ENCODE measurements at regions not wholly inside any gene's neighbourhood (a gene's known extent, or its start where the extent isn't known, plus 50 kb on each side); places are given as distances from the start of the nearest gene placed in this dataset.

DNA sequence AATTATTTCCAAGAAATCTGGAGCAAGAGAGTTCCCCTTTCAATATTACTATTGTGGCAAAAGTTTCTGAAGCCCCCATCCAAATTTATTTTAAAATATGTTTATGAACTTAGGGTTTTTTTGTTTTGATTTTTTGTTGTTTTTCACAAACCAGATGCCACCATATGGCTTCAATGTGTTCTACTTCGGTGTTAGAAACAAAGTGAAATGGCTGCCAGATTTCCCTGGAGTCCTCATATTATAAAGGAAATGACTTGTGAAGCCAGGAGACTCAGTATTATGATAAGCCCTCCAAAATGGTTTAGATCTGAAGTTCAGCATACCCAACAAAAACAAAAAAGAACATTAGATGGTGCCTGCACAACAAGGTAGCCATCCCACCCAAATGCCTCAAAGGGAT lies 154.2 kb upstream of the SPANXC start (continued):
- TF ChIP-seq, protein P1, sequence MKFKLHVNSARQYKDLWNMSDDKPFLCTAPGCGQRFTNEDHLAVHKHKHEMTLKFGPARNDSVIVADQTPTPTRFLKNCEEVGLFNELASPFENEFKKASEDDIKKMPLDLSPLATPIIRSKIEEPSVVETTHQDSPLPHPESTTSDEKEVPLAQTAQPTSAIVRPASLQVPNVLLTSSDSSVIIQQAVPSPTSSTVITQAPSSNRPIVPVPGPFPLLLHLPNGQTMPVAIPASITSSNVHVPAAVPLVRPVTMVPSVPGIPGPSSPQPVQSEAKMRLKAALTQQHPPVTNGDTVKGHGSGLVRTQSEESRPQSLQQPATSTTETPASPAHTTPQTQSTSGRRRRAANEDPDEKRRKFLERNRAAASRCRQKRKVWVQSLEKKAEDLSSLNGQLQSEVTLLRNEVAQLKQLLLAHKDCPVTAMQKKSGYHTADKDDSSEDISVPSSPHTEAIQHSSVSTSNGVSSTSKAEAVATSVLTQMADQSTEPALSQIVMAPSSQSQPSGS (IDR thresholded peaks at IDR 0.05; ENCODE audit: low read length), result no peak

DNA sequence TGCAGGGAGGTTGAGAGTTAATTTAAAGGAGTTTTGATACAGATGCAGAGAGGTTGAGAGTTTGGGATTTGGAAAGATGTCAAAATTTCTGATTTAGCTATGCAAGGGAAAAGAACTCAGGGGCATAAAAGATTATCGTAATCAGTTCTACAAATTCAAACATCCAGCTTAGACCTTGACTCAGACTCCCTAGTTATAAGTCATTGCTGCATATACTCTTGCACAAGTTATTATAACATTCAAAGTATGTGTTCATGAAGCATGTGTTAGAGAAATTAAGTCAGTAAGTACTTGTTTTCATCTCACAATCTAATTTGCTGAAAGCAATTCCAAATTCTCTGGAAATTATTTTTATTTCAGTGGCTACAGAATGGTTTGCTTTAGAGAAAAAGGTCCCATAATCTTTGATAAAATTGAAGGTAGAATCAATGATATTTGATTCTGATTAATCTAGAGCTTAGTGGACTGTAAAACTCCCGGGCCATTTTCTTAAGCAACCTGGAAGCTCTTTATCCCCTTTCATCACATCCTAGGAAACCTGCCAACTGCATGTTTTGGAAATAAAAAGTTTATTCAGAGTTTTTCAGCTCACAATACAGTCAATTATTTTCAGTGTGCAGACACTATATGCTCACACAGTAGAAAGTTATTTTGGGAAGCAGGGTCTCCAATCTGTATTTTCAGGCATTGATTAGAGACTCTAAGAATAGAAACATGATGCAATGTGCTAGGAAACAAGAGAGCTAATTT lies 132.9 kb upstream of the SPANXC start:
- H4K20me1 ChIP-seq (ENCODE audit: control insufficient read depth, insufficient read depth), result no peaks in the 10 kb centered on the region
- in situ Hi-C loops (cut with MboI) (no loop called here), intact Hi-C loops (cut with micrococcal nuclease; ENCODE audit: unreplicated experiment) (no loop called here)
- POLR2A ChIA-PET, result no interaction called here
- 37% methylated on average over 2 of the region's 2 CpGs for WGBS (ENCODE audit: insufficient coverage, insufficient replicate concordance, low lambda C conversion rate, missing lambda C conversion rate)
- no TSS peak for BruUV-seq (replicated peaks)
- no peak overlapping the region for H3K9ac ChIP-seq (ENCODE audit: control insufficient read depth, insufficient read depth, low read length)
- no peak overlapping the region for H3K4me3 ChIP-seq
- H2AFZ ChIP-seq (ENCODE audit: control insufficient read depth, low read depth, low read length), result no peak overlapping the region
- H3K4me2 ChIP-seq (ENCODE audit: control insufficient read depth, insufficient read depth), result no peak overlapping the region
- no peaks in the 10 kb centered on the region for H3K9me3 ChIP-seq (replicated peaks; ENCODE audit: control insufficient read depth, insufficient read depth, low read length)
- H3K4me1 ChIP-seq (ENCODE audit: control insufficient read depth, insufficient read depth, low read length), result no peaks in the 10 kb centered on the region
- H3K36me3 ChIP-seq (ENCODE audit: control insufficient read depth in 2 of 2, insufficient read depth in 2 of 2, low read length in 1 of 2), result no peaks in the 10 kb centered on the region
- H3K27me3 ChIP-seq (replicated peaks in 1 of 2; ENCODE audit: control insufficient read depth in 2 of 2, insufficient read depth in 2 of 2, low read length in 1 of 2), result no peaks in the 10 kb centered on the region
- RAD21 ChIA-PET (ENCODE audit: unreplicated experiment), result no interaction called here
- SMC1A ChIA-PET (ENCODE audit: uncharacterized antibody, unreplicated experiment), result no interaction called here
- FAIRE-seq, result no peak
- ATAC-seq, result no peak
- H3K27ac ChIP-seq (ENCODE audit: control insufficient read depth, insufficient read depth), result no peak overlapping the region
- CTCF ChIA-PET, result no interaction called here
- H3K79me2 ChIP-seq (ENCODE audit: control insufficient read depth, insufficient read depth, low read length), result no peaks in the 10 kb centered on the region
- DNase-seq (ENCODE audit: low read depth, low spot score), result no peak
- no peak for TF ChIP-seq MXI1 (IDR thresholded peaks at IDR 0.05; ENCODE audit: low read depth, low read length)
- TF ChIP-seq, protein P2, sequence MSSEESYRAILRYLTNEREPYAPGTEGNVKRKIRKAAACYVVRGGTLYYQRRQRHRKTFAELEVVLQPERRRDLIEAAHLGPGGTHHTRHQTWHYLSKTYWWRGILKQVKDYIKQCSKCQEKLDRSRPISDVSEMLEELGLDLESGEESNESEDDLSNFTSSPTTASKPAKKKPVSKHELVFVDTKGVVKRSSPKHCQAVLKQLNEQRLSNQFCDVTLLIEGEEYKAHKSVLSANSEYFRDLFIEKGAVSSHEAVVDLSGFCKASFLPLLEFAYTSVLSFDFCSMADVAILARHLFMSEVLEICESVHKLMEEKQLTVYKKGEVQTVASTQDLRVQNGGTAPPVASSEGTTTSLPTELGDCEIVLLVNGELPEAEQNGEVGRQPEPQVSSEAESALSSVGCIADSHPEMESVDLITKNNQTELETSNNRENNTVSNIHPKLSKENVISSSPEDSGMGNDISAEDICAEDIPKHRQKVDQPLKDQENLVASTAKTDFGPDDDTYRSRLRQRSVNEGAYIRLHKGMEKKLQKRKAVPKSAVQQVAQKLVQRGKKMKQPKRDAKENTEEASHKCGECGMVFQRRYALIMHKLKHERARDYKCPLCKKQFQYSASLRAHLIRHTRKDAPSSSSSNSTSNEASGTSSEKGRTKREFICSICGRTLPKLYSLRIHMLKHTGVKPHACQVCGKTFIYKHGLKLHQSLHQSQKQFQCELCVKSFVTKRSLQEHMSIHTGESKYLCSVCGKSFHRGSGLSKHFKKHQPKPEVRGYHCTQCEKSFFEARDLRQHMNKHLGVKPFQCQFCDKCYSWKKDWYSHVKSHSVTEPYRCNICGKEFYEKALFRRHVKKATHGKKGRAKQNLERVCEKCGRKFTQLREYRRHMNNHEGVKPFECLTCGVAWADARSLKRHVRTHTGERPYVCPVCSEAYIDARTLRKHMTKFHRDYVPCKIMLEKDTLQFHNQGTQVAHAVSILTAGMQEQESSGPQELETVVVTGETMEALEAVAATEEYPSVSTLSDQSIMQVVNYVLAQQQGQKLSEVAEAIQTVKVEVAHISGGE (CRISPR knock-in tag; IDR thresholded peaks at IDR 0.05), result no peak
- TF ChIP-seq IKZF2 (IDR thresholded peaks at IDR 0.05), result no peak
- no peak for TF ChIP-seq ZNF622 (IDR thresholded peaks at IDR 0.05)
- TF ChIP-seq NFYB (IDR thresholded peaks at IDR 0.05; ENCODE audit: insufficient read depth, low read depth, low read length), result no peak
- TF ChIP-seq, protein P3, sequence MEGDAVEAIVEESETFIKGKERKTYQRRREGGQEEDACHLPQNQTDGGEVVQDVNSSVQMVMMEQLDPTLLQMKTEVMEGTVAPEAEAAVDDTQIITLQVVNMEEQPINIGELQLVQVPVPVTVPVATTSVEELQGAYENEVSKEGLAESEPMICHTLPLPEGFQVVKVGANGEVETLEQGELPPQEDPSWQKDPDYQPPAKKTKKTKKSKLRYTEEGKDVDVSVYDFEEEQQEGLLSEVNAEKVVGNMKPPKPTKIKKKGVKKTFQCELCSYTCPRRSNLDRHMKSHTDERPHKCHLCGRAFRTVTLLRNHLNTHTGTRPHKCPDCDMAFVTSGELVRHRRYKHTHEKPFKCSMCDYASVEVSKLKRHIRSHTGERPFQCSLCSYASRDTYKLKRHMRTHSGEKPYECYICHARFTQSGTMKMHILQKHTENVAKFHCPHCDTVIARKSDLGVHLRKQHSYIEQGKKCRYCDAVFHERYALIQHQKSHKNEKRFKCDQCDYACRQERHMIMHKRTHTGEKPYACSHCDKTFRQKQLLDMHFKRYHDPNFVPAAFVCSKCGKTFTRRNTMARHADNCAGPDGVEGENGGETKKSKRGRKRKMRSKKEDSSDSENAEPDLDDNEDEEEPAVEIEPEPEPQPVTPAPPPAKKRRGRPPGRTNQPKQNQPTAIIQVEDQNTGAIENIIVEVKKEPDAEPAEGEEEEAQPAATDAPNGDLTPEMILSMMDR (IDR thresholded peaks at IDR 0.05 in 2 of 3, conservative IDR thresholded peaks at IDR 0.05 in 1 of 3; ENCODE audit: control insufficient read depth in 2 of 3, extremely low read depth in 1 of 3, insufficient read depth in 1 of 3, low read depth in 3 of 3, low read length in 3 of 3), result no peak
- no peak for TF ChIP-seq HDGF (IDR thresholded peaks at IDR 0.05)
- no peak for TF ChIP-seq ETV6 (conservative IDR thresholded peaks at IDR 0.05 in 1 of 2, IDR thresholded peaks at IDR 0.05 in 1 of 2; ENCODE audit: borderline replicate concordance in 1 of 2, low read depth in 1 of 2)
- no peak for TF ChIP-seq PML (IDR thresholded peaks at IDR 0.05; ENCODE audit: low read length)
- TF ChIP-seq, protein P4, sequence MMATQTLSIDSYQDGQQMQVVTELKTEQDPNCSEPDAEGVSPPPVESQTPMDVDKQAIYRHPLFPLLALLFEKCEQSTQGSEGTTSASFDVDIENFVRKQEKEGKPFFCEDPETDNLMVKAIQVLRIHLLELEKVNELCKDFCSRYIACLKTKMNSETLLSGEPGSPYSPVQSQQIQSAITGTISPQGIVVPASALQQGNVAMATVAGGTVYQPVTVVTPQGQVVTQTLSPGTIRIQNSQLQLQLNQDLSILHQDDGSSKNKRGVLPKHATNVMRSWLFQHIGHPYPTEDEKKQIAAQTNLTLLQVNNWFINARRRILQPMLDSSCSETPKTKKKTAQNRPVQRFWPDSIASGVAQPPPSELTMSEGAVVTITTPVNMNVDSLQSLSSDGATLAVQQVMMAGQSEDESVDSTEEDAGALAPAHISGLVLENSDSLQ (IDR thresholded peaks at IDR 0.05), result no peak

All from GM12878 (cell line).